Transverse colon (tissue), 4 donors: ENCODE measurements at regions not wholly inside any gene's neighbourhood (a gene's known extent, or its start where the extent isn't known, plus 50 kb on each side); places are given as distances from the start of the nearest gene placed in this dataset.
"Not testable (repeated sequence)": the region's sequence is repeated elsewhere in the genome, so short reads cannot be mapped to it uniquely, and the experiment has no call there.

Experiments used
- DNase-seq: peaks from one replicate; pipeline ENCODE4 v3.0.0-alpha.2; 2019
- H3K27ac ChIP-seq, 4 donors: fragments of 200-600 bp; sonication (generic); 2 replicates each; pipeline ENCODE4 v1.5.1; 2016 to 2018; ENCODE audit warnings: inconsistent platforms in 4 of 4
- H3K27me3 ChIP-seq: fragments of 200-600 bp; sonication (generic); 2 replicates; pipeline ENCODE4 v1.5.1; 2017; ENCODE audit warnings: inconsistent platforms
- H3K36me3 ChIP-seq, 4 donors: fragments of 200-600 bp; sonication (generic); 2 replicates each; pipeline ENCODE4 v1.5.1; 2017 to 2019; ENCODE audit warnings: inconsistent platforms in 4 of 4
- H3K4me1 ChIP-seq, 4 donors: fragments of 200-600 bp; sonication (generic); 2 replicates each; pipeline ENCODE4 v1.5.1; 2017 to 2020; ENCODE audit warnings: inconsistent platforms in 4 of 4
- H3K4me3 ChIP-seq, 4 donors: fragments of 200-600 bp; sonication (generic); 1 replicate in 1 of 4; 2 replicates in 3 of 4; pipeline versions ENCODE4 v1.5.1 to v1.6.1; 2017 to 2019; ENCODE audit warnings: inconsistent platforms in 4 of 4
- H3K9me3 ChIP-seq, 2 donors: fragments of 200-600 bp; sonication (generic); 2 replicates each; pipeline ENCODE4 v1.5.1; 2017 to 2019; ENCODE audit warnings: inconsistent platforms in 2 of 2
- EP300 ChIP-seq: sonication (generic); formaldehyde crosslinking; IDR thresholded peaks from one replicate; pipeline ENCODE4 v1.6.1; 2017; ENCODE audit warnings: antibody characterized with exemption, low read depth
- POLR2A ChIP-seq: fragments of 450-650 bp; IDR thresholded peaks from one replicate; pipeline ENCODE4 v1.6.1; 2016; ENCODE audit warnings: antibody characterized with exemption, mild to moderate bottlenecking, moderate library complexity
- POLR2AphosphoS5 ChIP-seq, 3 donors: sonication (generic); formaldehyde crosslinking; IDR thresholded peaks; one replicate each; pipeline ENCODE4 v1.6.1; 2016; ENCODE audit warnings: antibody characterized with exemption in 3 of 3
- WGBS, 2 donors: methylation state at CpG; one replicate each; pipeline ENCODE4 v1.1.5; 2018; ENCODE audit warnings: low coverage in 1 of 2; 5-methylcytosine and 5-hydroxymethylcytosine counted together
- in situ Hi-C, 4 donors: fragments of 200-750 bp; cut with MboI; loops; one replicate each; pipeline versions ENCODE4 v1.15.0 to v1.15.1; 2017; ENCODE audit warnings: low sequenced_read_pairs in 3 of 4, low pct_ligation_motif_present in 1 of 4, low pct_unique_long_range_greater_than_20kb in 1 of 4
- intact Hi-C: fragments of 100-400 bp; cut with DNase I; formaldehyde crosslinking; loops from one replicate; pipeline ENCODE4 v1.15.1; 2023; ENCODE audit warnings: low total_unique reads
- TF ChIP-seq, protein P1 (sequence below), 5 experiments: fragments of 200-600 bp in 3 of 5; fragments of 450-650 bp in 2 of 5; sonication (generic) in 3 of 5; IDR thresholded peaks; 1 replicate in 2 of 5; 2 replicates in 3 of 5; pipeline ENCODE4 v1.5.1; 2016 to 2017; ENCODE audit warnings: antibody characterized with exemption in 5 of 5, inconsistent platforms in 3 of 5, mild to moderate bottlenecking in 2 of 5, moderate library complexity in 1 of 5

DNA sequence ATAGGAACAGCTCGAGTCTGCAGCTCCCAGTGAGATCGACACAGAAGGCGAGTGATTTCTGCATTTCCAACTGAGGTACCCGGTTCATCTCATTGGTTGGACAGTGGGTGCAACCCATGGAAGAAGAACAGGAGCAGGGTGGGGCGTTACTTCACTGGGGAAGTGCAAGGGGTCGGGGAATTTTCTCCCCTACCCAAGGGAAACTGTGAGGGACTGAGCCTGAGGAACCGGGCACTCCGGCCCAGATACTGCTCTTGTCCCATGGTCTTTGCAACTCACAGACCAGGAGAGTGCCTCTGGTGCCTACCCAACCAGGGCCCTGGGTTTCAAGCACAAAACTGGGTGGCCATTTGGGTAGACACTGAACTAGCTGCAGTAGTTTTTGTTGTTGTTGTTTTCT lies 307.1 kb downstream of the AMY1C start:
- Histone ChIP-seq H3K27me3 (no peaks in the 10 kb centered on the region), H3K4me3 (no peak overlapping the region), H3K9me3 (no peaks in the 10 kb centered on the region), H3K36me3 (no peaks in the 10 kb centered on the region), H3K4me1 (peaks cover 0 to 11% (median 5%) of the 10 kb centered on the region in 4 donors), H3K27ac (peak overlapping the region in 2 of 4 donors; percentile 39 to 50)
- WGBS, 2 donors = 80 to 85% methylated on average over 3 to 8 of the region's 8 CpGs
- intact Hi-C loops = no loop called here
- no peak for DNase-seq
- TF ChIP-seq POLR2AphosphoS5 (IDR thresholded peaks at IDR 0.05) = no peak
- no peak for TF ChIP-seq EP300
- TF ChIP-seq, protein P1, sequence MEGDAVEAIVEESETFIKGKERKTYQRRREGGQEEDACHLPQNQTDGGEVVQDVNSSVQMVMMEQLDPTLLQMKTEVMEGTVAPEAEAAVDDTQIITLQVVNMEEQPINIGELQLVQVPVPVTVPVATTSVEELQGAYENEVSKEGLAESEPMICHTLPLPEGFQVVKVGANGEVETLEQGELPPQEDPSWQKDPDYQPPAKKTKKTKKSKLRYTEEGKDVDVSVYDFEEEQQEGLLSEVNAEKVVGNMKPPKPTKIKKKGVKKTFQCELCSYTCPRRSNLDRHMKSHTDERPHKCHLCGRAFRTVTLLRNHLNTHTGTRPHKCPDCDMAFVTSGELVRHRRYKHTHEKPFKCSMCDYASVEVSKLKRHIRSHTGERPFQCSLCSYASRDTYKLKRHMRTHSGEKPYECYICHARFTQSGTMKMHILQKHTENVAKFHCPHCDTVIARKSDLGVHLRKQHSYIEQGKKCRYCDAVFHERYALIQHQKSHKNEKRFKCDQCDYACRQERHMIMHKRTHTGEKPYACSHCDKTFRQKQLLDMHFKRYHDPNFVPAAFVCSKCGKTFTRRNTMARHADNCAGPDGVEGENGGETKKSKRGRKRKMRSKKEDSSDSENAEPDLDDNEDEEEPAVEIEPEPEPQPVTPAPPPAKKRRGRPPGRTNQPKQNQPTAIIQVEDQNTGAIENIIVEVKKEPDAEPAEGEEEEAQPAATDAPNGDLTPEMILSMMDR (IDR thresholded peaks at IDR 0.05) = no peak
- no peak for TF ChIP-seq POLR2A
- in situ Hi-C loops = no loop called here

DNA sequence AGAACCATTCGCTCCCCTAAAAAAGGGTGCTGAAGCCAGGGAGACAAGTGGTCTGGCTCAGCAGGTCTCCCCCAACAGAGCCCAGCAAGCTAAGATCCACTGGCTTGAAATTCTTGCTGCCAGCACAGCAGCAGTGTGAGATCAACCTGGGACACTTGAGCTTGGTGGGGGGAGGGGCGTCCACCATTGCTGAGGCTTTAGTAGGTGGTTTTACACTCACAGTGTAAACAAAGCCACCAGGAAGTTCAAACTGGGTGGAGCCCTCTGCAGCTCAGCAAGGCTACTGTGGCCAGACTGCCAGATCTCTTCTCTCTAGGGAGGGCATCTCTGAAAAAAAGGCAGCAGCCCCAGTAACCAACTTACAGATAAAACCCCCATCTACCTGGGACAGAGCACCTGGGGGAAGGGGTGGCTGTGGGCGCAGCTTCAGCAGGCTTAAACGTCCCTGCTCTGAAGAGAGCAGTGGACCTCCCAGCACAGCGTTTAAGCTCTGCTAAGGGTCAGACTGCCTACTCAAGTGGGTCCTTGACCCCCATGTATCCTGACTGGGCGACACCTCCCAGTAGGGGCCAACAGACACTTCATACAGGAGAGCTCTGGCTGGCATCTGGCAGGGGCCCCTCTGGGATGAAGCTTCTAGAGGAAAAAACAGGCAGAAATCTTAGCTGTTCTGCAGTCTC lies 307.7 kb downstream of the AMY1C start:
- H3K4me3 ChIP-seq, in situ Hi-C loops, H3K27me3 ChIP-seq, H3K9me3 ChIP-seq, H3K36me3 ChIP-seq, intact Hi-C loops: not testable (repeated sequence)
- peak; percentile 77 for DNase-seq
- Histone ChIP-seq H3K27ac (peak overlapping the region in 3 of 4 donors; percentile 21 to 50 (median 39)), H3K4me1 (peaks cover 0 to 11% (median 5%) of the 10 kb centered on the region in 4 donors)
- WGBS, 2 donors = 49% methylated on average over 3 of the region's 6 CpGs; no CpG with 5 or more reads in 1 of the 2 donors

DNA sequence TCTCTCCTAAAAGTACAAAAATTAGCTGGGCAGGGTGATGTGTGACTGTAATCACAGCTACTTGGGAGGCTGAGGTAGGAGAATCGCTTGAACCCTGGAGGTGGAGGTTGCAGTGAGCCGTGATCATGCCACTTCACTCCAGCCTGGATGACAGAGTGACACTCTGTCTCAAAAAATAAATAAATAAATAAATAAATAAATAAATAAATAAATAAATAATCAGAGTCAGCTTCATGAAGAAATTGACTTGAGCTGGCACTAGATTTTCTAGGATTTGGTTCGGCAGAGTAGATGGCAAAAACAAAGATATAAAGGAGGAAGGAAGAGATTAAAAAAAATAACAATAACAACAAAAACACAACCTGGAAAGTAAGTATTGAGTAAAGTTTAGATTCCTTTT lies 311.9 kb downstream of the AMY1C start:
- H3K4me3 ChIP-seq, H3K9me3 ChIP-seq, H3K27ac ChIP-seq, DNase-seq, H3K36me3 ChIP-seq, H3K27me3 ChIP-seq, intact Hi-C loops, in situ Hi-C loops: not testable (repeated sequence)
- peaks cover 0 to 11% (median 5%) of the 10 kb centered on the region in 4 donors for H3K4me1 ChIP-seq
- WGBS, 2 donors = 78 to 95% methylated on average over 1 to 3 of the region's 3 CpGs

DNA sequence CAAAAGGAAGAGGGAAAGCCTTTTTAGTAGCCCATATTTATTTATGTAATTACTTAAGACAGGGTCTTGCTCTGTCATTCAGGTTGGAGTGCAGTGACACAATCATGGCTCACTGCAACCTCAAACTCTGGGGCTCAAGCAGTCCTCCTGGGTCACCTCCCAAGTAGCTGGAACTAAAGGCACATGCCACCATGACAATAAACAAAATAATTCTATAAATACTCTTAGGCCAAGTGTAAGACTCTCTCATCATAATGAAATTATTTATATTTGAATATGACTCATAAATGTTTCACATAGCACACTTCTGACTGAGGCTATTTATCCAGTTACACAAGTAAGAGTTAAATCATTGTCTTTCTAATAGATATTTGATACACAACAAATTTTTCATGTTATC lies 314.7 kb downstream of the AMY1C start:
- Histone ChIP-seq H3K27ac (no peak overlapping the region), H3K36me3 (no peaks in the 10 kb centered on the region), H3K4me1 (no peaks in the 10 kb centered on the region), H3K27me3 (no peaks in the 10 kb centered on the region), H3K9me3 (no peaks in the 10 kb centered on the region), H3K4me3 (no peak overlapping the region)
- DNase-seq = no peak
- in situ Hi-C loops (no loop called here), intact Hi-C loops (no loop called here)
- TF ChIP-seq, protein P1 (IDR thresholded peaks at IDR 0.05) = no peak
- TF ChIP-seq POLR2AphosphoS5 (IDR thresholded peaks at IDR 0.05) (no peak), EP300 (no peak), POLR2A (no peak)

DNA sequence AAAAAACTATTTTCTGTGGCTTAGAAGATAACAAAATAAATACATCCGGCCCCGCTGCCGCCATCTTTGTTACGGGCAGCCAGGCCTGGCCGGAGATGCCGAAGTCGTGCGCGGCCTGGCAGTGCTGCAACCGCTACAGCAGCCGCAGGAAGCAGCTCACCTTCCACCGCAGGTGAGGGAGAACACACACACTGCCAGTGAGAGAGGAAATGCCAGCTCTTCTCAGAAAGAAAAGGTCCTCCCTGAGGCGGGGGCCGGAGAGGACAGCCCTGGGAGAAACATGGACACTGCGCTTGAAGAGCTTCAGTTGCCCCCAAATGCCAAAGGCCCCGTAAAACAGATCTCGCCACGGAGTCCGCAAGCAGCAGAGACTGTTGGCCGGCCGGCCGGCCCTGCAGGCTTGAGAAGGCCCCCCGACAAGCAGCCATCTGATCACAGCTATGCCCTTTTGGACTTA lies 323.2 kb downstream of the AMY1C start:
- Histone ChIP-seq H3K27me3 (no peaks in the 10 kb centered on the region), H3K36me3 (no peaks in the 10 kb centered on the region), H3K9me3 (no peaks in the 10 kb centered on the region), H3K4me3 (no peak overlapping the region), H3K4me1 (no peaks in the 10 kb centered on the region), H3K27ac (no peak overlapping the region)
- WGBS, 2 donors = 93 to 99% methylated on average over 10 to 21 of the region's 23 CpGs
- TF ChIP-seq POLR2AphosphoS5 (IDR thresholded peaks at IDR 0.05) = no peak
- no peak for TF ChIP-seq EP300
- no peak for TF ChIP-seq POLR2A
- in situ Hi-C loops = no loop called here
- DNase-seq = no peak
- intact Hi-C loops = no loop called here
